Transverse colon (tissue), 4 donors: ENCODE measurements at regions not wholly inside any gene's neighbourhood (a gene's known extent, or its start where the extent isn't known, plus 50 kb on each side); places are given as distances from the start of the nearest gene placed in this dataset.

Source experiments
- EP300 ChIP-seq: sonication (generic); formaldehyde crosslinking; IDR thresholded peaks from one replicate; pipeline ENCODE4 v1.6.1; 2017; ENCODE audit warnings: antibody characterized with exemption, low read depth
- POLR2A ChIP-seq: fragments of 450-650 bp; IDR thresholded peaks from one replicate; pipeline ENCODE4 v1.6.1; 2016; ENCODE audit warnings: antibody characterized with exemption, mild to moderate bottlenecking, moderate library complexity
- POLR2AphosphoS5 ChIP-seq, 3 donors: sonication (generic); formaldehyde crosslinking; IDR thresholded peaks; one replicate each; pipeline ENCODE4 v1.6.1; 2016; ENCODE audit warnings: antibody characterized with exemption in 3 of 3
- TF ChIP-seq, protein P1 (sequence below), 5 experiments: fragments of 200-600 bp in 3 of 5; fragments of 450-650 bp in 2 of 5; sonication (generic) in 3 of 5; IDR thresholded peaks; 1 replicate in 2 of 5; 2 replicates in 3 of 5; pipeline ENCODE4 v1.5.1; 2016 to 2017; ENCODE audit warnings: antibody characterized with exemption in 5 of 5, inconsistent platforms in 3 of 5, mild to moderate bottlenecking in 2 of 5, moderate library complexity in 1 of 5

DNA sequence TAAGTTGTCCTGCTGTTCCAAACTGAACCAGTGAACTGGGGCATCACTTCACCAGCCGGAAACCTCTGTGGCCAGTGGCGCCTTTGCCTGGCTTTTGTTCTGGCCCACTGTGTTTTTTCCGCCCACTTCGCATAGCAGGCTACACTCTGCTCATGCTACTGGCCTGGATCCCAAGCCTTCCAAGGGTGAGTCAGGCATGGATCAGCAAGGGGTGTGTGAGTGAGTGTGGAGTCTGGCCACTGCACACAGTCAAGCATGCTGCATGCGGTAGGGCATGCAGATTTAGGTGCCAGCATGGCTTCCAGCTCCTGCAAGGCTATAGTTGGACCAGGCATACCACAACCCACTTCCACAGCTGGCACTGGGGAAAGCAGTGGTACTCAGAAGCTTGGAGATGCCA is 1967.9 kb downstream of the C4orf33 start:
- TF ChIP-seq, protein P1, sequence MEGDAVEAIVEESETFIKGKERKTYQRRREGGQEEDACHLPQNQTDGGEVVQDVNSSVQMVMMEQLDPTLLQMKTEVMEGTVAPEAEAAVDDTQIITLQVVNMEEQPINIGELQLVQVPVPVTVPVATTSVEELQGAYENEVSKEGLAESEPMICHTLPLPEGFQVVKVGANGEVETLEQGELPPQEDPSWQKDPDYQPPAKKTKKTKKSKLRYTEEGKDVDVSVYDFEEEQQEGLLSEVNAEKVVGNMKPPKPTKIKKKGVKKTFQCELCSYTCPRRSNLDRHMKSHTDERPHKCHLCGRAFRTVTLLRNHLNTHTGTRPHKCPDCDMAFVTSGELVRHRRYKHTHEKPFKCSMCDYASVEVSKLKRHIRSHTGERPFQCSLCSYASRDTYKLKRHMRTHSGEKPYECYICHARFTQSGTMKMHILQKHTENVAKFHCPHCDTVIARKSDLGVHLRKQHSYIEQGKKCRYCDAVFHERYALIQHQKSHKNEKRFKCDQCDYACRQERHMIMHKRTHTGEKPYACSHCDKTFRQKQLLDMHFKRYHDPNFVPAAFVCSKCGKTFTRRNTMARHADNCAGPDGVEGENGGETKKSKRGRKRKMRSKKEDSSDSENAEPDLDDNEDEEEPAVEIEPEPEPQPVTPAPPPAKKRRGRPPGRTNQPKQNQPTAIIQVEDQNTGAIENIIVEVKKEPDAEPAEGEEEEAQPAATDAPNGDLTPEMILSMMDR (IDR thresholded peaks at IDR 0.05), result no peak
- TF ChIP-seq POLR2A (no peak), POLR2AphosphoS5 (IDR thresholded peaks at IDR 0.05) (no peak), EP300 (no peak)
